ENCODE measurements at regions not wholly inside any gene's neighbourhood (a gene's known extent, or its start where the extent isn't known, plus 50 kb on each side); places are given as distances from the start of the nearest gene placed in this dataset.

DNA sequence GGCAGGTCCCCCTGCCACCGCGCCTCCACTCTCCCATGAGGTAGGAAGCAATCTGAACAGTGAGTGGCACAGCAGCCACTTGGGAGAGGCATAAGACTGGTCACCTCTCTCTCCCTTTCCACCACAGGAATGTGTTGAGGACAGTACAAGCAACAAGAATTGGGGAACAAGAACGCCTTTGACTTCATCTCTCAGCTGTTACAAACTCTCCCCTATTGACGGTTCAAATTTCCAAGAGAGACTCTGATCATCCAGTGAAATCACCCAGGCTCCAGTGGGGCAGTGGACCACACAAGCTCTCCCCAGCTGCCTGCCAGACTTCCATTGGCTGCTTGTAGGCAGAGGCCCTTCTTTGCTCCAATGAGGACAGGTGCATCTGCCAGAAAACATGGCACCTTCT, 249.9 kb upstream of the JUN start:
- Histone ChIP-seq H3K27me3 (ENCODE audit: control insufficient read depth, insufficient read depth, low read length, poor library complexity, severe bottlenecking) (no peaks in the 10 kb centered on the region), H3K9me3 (ENCODE audit: control insufficient read depth, low read length) (no peaks in the 10 kb centered on the region), H3K27ac (ENCODE audit: insufficient read depth, low read depth, low read length, poor library complexity, severe bottlenecking) (no peak overlapping the region), H3K4me3 (ENCODE audit: insufficient read depth, low read depth, low read length) (no peak overlapping the region), H3K36me3 (ENCODE audit: control insufficient read depth, insufficient read depth, low read length) (no peaks in the 10 kb centered on the region), H3K4me1 (ENCODE audit: control insufficient read depth, insufficient read depth, low read length) (no peaks in the 10 kb centered on the region)
- 96 to 98% methylated on average over 4 of the region's 4 CpGs for WGBS, 2 experiments

GRCh38 chr1:59034925-59035324, 251.1 kb upstream of the JUN start:
- no peaks in the 10 kb centered on the region for H3K9me3 ChIP-seq (ENCODE audit: control insufficient read depth, low read length)
- no peaks in the 10 kb centered on the region for H3K36me3 ChIP-seq (ENCODE audit: control insufficient read depth, insufficient read depth, low read length)
- no peak overlapping the region for H3K27ac ChIP-seq (ENCODE audit: insufficient read depth, low read depth, low read length, poor library complexity, severe bottlenecking)
- 85 to 87% methylated on average over 10 of the region's 10 CpGs for WGBS, 2 experiments
- H3K27me3 ChIP-seq (ENCODE audit: control insufficient read depth, insufficient read depth, low read length, poor library complexity, severe bottlenecking) = no peaks in the 10 kb centered on the region
- H3K4me1 ChIP-seq (ENCODE audit: control insufficient read depth, insufficient read depth, low read length) = no peaks in the 10 kb centered on the region
- H3K4me3 ChIP-seq (ENCODE audit: insufficient read depth, low read depth, low read length) = no peak overlapping the region

- Histone ChIP-seq H3K36me3 (ENCODE audit: control insufficient read depth, insufficient read depth, low read length) (no peaks in the 10 kb centered on the region), H3K27ac (ENCODE audit: insufficient read depth, low read depth, low read length, poor library complexity, severe bottlenecking) (no peak overlapping the region), H3K27me3 (ENCODE audit: control insufficient read depth, insufficient read depth, low read length, poor library complexity, severe bottlenecking) (no peaks in the 10 kb centered on the region), H3K9me3 (ENCODE audit: control insufficient read depth, low read length) (no peaks in the 10 kb centered on the region), H3K4me3 (ENCODE audit: insufficient read depth, low read depth, low read length) (no peak overlapping the region), H3K4me1 (ENCODE audit: control insufficient read depth, insufficient read depth, low read length) (no peaks in the 10 kb centered on the region)
- 92 to 96% methylated on average over 5 of the region's 5 CpGs for WGBS, 2 experiments
Observed at GRCh38 chr1:59039551-59039950, 255.7 kb upstream of the JUN start.

DNA sequence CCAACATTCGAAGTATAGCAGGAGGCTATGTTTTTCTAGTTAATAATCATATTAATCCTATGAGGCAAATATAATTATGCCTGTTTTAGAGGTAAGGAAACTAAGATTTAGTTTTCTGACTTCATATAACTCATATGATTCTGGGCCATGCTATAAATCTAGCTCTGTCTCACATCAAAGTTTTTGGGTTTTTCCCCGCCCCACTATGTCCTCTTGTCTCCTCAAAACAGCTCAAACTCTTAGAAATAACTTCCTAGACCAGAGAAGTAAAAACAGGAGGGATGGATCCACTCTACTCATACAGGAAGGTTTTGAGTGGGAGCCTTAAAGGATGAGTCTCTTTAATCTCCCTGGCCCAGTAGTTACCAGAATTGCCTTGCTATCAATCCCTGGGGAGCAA, 256.4 kb upstream of the FGGY start:
- Histone ChIP-seq H3K4me1 (ENCODE audit: control insufficient read depth, insufficient read depth, low read length) (no peaks in the 10 kb centered on the region), H3K36me3 (ENCODE audit: control insufficient read depth, insufficient read depth, low read length) (no peaks in the 10 kb centered on the region), H3K27ac (ENCODE audit: insufficient read depth, low read depth, low read length, poor library complexity, severe bottlenecking) (no peak overlapping the region), H3K9me3 (ENCODE audit: control insufficient read depth, low read length) (no peaks in the 10 kb centered on the region), H3K27me3 (ENCODE audit: control insufficient read depth, insufficient read depth, low read length, poor library complexity, severe bottlenecking) (no peaks in the 10 kb centered on the region), H3K4me3 (ENCODE audit: insufficient read depth, low read depth, low read length) (no peak overlapping the region)
- WGBS, 2 experiments = 83 to 91% methylated on average over 1 of the region's 2 CpGs

GRCh38 chr1:59041646-59042277, 255.1 kb upstream of the FGGY start:
- Histone ChIP-seq H3K9me3 (ENCODE audit: control insufficient read depth, low read length) (no peaks in the 10 kb centered on the region), H3K4me3 (ENCODE audit: insufficient read depth, low read depth, low read length) (no peak overlapping the region), H3K27me3 (ENCODE audit: control insufficient read depth, insufficient read depth, low read length, poor library complexity, severe bottlenecking) (no peaks in the 10 kb centered on the region), H3K4me1 (ENCODE audit: control insufficient read depth, insufficient read depth, low read length) (no peaks in the 10 kb centered on the region), H3K36me3 (ENCODE audit: control insufficient read depth, insufficient read depth, low read length) (no peaks in the 10 kb centered on the region), H3K27ac (ENCODE audit: insufficient read depth, low read depth, low read length, poor library complexity, severe bottlenecking) (no peak overlapping the region)
- WGBS, 2 experiments = 96 to 99% methylated on average over 5 of the region's 5 CpGs

GRCh38 chr1:59043796-59044195, 253.1 kb upstream of the FGGY start:
- H3K4me3 ChIP-seq (ENCODE audit: insufficient read depth, low read depth, low read length) = no peak overlapping the region
- no peaks in the 10 kb centered on the region for H3K4me1 ChIP-seq (ENCODE audit: control insufficient read depth, insufficient read depth, low read length)
- H3K27ac ChIP-seq (ENCODE audit: insufficient read depth, low read depth, low read length, poor library complexity, severe bottlenecking) = no peak overlapping the region
- 90 to 91% methylated on average over 4 of the region's 4 CpGs for WGBS, 2 experiments
- no peaks in the 10 kb centered on the region for H3K36me3 ChIP-seq (ENCODE audit: control insufficient read depth, insufficient read depth, low read length)
- no peaks in the 10 kb centered on the region for H3K9me3 ChIP-seq (ENCODE audit: control insufficient read depth, low read length)
- no peaks in the 10 kb centered on the region for H3K27me3 ChIP-seq (ENCODE audit: control insufficient read depth, insufficient read depth, low read length, poor library complexity, severe bottlenecking)

- H3K36me3 ChIP-seq (ENCODE audit: control insufficient read depth, insufficient read depth, low read length) = no peaks in the 10 kb centered on the region
- no peaks in the 10 kb centered on the region for H3K27me3 ChIP-seq (ENCODE audit: control insufficient read depth, insufficient read depth, low read length, poor library complexity, severe bottlenecking)
- no peak overlapping the region for H3K4me3 ChIP-seq (ENCODE audit: insufficient read depth, low read depth, low read length)
- no peaks in the 10 kb centered on the region for H3K9me3 ChIP-seq (ENCODE audit: control insufficient read depth, low read length)
- no peak overlapping the region for H3K27ac ChIP-seq (ENCODE audit: insufficient read depth, low read depth, low read length, poor library complexity, severe bottlenecking)
- H3K4me1 ChIP-seq (ENCODE audit: control insufficient read depth, insufficient read depth, low read length) = no peaks in the 10 kb centered on the region
- WGBS, 2 experiments = 93% methylated on average over 2 of the region's 2 CpGs
Observed at GRCh38 chr1:59044535-59045121, 252.3 kb upstream of the FGGY start.

DNA sequence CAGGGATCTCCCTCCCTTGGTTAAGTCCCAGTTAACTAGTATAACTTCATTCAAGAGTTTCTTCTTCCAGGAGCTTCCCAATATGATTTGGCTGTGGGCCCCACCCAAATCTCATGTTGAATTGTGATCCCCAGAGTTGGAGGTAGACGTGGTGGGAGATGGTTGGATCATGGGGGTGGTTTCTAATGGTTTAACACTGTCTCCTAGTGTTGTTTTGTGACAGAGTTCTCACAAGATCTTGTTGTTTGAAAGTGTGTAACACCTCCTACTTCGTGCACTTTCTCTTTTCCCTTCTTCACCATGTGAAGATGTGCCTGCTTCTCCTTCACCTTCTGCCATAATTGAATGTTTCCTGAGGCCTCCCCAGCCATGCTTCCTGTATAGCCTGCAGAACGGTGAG, 251.8 kb upstream of the FGGY start:
- no peak overlapping the region for H3K4me3 ChIP-seq (ENCODE audit: insufficient read depth, low read depth, low read length)
- no peaks in the 10 kb centered on the region for H3K4me1 ChIP-seq (ENCODE audit: control insufficient read depth, insufficient read depth, low read length)
- WGBS, 2 experiments = 89 to 96% methylated on average over 3 of the region's 3 CpGs
- H3K27ac ChIP-seq (ENCODE audit: insufficient read depth, low read depth, low read length, poor library complexity, severe bottlenecking) = no peak overlapping the region
- no peaks in the 10 kb centered on the region for H3K27me3 ChIP-seq (ENCODE audit: control insufficient read depth, insufficient read depth, low read length, poor library complexity, severe bottlenecking)
- H3K9me3 ChIP-seq (ENCODE audit: control insufficient read depth, low read length) = no peaks in the 10 kb centered on the region
- no peaks in the 10 kb centered on the region for H3K36me3 ChIP-seq (ENCODE audit: control insufficient read depth, insufficient read depth, low read length)

DNA sequence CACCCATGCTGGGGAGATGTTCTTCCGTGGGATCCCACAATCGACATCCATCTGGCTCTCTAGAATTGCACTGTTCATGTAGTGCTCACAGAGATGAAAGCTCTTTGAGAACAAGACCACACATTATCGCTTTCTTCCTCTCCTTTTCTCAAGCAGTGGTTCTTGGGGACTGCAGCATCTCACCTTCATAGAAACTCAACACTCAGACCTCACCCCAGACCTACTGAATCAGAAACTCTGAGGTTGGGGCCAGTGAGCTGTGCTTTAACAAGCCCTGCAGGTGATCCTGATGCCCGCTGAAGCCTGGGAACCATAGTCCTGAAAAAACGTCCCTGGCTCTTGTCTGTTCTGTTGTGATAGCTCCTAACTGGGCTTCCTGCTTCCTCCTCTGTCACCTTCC, 251.3 kb upstream of the FGGY start:
- Histone ChIP-seq H3K27ac (ENCODE audit: insufficient read depth, low read depth, low read length, poor library complexity, severe bottlenecking) (no peak overlapping the region), H3K4me3 (ENCODE audit: insufficient read depth, low read depth, low read length) (no peak overlapping the region)
- WGBS, 2 experiments = 89 to 91% methylated on average over 5 of the region's 5 CpGs

DNA sequence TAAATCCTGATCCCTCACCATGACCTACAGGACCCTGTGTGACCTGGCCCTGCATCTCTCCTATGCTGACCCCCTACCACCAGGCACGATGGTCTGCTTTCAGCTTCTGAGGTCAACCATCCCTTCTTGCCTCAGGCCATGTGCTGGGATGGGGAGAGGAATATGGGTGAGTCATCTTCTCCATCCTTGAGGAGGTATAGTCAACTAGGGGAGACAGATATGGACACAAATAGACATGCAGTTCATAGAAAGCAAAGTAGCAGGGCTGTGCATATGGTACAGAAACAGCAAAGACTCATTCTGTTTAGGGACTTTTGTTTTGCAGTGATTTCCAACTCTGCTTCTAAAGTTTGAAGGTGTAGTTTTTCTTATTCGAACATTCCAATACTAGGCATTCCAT, 250.8 kb upstream of the FGGY start:
- Histone ChIP-seq H3K27ac (ENCODE audit: insufficient read depth, low read depth, low read length, poor library complexity, severe bottlenecking) (no peak overlapping the region), H3K9me3 (ENCODE audit: control insufficient read depth, low read length) (no peaks in the 10 kb centered on the region), H3K36me3 (ENCODE audit: control insufficient read depth, insufficient read depth, low read length) (no peaks in the 10 kb centered on the region), H3K4me1 (ENCODE audit: control insufficient read depth, insufficient read depth, low read length) (no peaks in the 10 kb centered on the region), H3K4me3 (ENCODE audit: insufficient read depth, low read depth, low read length) (no peak overlapping the region), H3K27me3 (ENCODE audit: control insufficient read depth, insufficient read depth, low read length, poor library complexity, severe bottlenecking) (no peaks in the 10 kb centered on the region)
- WGBS, 2 experiments = 89 to 97% methylated on average over 1 to 2 of the region's 2 CpGs

More for the DNA sequence above, 251.3 kb upstream of the FGGY start:
- Histone ChIP-seq H3K9me3 (ENCODE audit: control insufficient read depth, low read length) (no peaks in the 10 kb centered on the region), H3K4me1 (ENCODE audit: control insufficient read depth, insufficient read depth, low read length) (no peaks in the 10 kb centered on the region), H3K27me3 (ENCODE audit: control insufficient read depth, insufficient read depth, low read length, poor library complexity, severe bottlenecking) (no peaks in the 10 kb centered on the region), H3K36me3 (ENCODE audit: control insufficient read depth, insufficient read depth, low read length) (no peaks in the 10 kb centered on the region)

Data from ectodermal cell (in vitro differentiated cells).